Hippocampal formation (tissue), 2 donors: ENCODE measurements at regions not wholly inside any gene's neighbourhood (a gene's known extent, or its start where the extent isn't known, plus 50 kb on each side); places are given as distances from the start of the nearest gene placed in this dataset.
"Not testable (repeated sequence)": the region's sequence is repeated elsewhere in the genome, so short reads cannot be mapped to it uniquely, and the experiment has no call there.

ENCODE experiments used
- DNase-seq, 2 donors: peaks; one replicate each; lab custom pipeline; 2025; lab: John Stamatoyannopoulos, UW

DNA sequence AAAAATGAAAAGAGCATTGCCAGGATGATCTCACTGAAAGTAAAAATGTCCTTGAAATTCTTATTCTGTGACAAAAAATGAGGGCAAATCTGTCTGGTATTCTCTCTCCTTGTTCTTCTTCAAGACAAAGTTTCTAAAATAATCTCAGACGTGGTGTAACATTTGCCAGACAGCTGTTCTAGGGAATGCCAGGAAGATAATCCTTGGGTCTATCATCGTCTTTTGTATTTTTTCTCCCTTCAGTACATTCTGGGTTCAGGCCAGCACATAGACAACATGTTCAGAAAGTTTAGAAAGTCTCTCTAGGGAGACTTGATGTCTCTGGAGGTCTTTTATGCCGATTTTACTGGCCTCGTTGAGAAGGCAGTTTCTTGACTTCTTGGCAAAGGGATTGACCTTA, 121.2 kb upstream of the HES1 start:
- no peak for DNase-seq

DNA sequence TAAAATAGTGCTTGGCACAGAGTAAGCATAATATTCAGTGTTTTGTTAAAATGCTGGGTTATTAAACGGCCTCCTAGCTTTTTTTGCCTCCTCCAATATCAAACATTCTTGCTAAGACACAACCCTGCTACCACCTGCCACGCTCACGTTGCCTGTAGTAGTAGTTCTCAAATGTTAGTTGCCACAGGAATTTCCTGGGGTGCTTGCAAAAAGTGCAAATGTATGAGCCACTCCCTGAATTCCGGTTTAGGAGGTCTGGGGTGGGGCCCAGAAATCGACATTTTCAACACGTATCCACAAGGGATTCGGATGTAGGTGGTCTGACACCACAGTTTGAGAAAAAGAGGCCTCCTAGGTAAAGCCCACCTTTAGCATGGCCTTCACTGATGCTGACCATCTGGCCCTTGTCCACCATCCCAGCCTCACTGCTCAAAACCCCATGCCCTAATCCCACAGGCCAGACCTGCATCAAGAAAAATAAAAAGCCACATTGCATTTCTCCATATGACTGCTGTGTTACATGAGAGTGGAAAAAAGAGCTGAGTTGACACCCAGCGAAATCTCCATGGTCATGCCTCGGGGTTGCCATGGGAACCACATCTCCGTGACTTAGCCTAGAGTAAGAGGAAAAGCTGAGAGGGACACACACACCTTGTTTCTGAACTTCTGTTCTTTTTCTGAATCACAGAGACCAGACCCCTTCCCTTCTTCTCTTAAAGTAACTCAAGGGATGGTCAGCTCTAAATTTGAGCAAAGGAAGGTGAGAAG, 116.4 kb upstream of the HES1 start:
- no peak for DNase-seq

DNA sequence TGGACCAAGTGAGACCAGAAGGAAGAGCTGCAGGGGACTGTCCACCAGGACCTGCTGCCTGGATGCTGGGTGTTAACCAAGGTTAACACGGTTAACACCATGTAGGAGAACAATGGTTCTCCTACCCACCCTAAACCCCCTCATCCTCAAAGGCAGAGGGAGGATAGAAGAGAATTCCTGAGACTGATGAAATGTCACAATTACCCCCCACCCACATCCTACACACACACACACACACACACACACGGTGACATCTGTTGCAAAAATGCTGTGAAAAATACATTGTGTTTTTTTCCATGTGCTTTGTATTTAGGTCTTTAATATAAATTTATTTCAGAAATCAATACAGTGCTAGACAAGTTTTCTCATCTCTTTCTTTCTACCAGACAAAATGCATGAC, 113.9 kb upstream of the HES1 start:
- no peak for DNase-seq

DNA sequence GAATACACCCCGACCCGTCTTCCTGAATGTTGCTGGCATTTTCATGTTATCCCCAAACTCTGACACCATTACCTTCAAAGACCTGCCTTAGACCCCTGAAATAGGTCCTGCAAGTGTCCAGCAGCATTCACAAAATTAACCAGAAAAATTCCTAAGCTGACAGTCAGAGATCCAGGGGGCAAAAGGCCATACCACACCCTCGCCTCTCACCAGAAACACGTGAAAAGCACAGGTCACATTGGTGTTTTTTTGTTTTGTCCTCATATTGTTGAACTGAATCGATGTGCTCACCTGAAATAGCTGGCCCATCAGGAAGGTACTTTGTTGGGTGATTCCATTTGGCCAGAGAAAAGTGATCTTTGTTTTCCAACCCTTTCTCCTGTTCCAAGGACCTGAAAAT, 113.1 kb upstream of the HES1 start:
- DNase-seq = no peak

DNA sequence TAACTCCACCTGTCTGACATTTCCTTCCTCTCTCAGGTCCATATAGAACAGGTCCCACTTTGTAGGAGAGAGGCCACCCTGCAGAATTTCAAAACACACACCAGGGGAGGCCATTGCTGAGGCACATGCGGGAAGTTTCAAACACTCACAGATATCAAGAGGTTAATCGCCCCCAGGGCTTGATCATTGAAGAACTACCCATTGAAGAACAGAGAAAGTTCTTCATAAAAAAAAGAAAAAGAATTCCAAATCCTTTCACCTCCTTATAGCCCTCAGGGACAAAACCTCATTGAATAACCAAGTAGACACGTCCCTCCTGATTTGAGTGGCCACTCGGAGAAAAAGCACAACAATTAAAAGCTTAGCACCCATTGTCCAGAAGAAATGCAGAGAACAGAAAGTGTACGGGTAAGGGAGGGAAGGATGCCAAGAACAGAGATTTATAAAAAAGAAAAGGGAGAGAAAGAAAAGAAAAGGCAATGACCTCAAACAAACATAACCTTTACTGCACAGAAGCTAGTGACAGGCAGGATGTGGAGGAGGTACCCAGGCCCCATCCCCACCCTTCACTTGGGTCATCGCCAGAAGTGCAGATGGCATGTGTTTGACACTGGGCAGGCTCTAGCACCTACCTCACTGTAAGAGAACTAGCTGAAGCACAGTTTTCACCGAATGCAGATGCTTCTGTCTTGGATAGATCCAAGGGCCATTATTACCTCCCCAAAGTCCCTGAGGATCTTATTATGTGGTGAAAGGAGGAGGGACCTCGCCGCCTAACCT, 112.3 kb upstream of the HES1 start:
- no peak for DNase-seq

DNA sequence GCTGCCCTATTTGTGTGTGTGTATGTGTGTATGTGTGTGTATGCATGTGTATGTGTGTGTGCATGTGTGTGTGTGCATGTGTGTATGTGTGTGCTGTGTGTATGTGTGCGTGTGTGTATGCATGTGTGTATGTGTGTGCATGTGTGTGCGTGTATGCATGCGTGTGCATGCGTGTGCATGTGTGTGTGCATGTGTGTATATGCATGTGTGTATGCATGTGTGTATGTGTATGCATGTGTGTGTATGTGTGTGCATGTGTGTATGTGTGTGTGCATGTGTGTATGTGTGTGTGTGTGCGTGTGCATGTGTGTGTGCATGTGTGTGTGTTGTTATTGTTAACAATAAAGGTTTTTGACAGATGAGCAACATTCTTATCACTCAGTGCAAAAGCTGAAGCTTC, 110.8 kb upstream of the HES1 start:
- no peak for DNase-seq

DNA sequence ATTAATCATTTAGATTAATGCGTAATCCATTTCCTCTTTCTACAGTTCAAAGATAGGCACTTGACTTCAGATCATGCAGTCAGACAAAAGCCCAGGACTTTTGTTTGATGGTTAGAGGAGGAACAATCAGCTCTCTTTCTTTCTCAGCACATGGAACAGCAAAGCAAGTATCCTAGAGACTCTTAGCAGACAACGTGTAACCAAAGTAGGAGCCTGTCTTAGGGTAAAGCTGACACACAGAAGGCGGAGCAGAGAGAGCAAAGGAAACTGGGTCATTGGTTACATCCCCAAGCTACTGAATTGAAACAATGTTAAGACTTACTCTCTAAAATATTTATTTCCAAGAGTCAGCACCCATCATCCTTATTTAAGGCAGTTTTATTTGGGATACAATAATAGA, 110.0 kb upstream of the HES1 start:
- DNase-seq = no peak

DNA sequence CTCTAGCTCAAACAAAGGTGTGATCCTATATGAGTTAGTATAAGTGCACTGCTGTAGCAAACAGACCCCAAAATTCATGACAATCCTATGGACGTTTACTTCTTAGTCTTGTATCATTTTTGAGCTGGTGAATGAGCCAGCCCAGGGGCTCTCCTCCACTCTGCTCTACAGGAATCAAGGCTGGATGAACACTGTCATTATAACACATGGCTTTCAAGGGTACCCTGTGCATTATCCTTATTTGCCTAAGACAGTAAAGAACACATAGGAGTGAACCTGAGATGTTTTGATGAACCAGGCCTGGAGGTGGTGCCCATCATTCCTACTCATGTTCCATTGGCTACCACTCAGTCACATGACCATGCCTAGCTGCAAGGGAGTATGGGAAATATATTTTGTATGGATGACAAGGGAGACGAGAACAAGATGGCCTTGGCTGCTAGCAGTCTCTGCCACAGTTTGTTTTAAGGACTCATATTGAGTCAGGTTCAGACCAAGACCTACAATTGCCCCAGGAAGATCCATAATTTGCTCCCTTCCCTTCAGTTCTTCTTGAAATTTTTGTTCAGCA, 107.4 kb upstream of the HES1 start:
- no peak for DNase-seq

DNA sequence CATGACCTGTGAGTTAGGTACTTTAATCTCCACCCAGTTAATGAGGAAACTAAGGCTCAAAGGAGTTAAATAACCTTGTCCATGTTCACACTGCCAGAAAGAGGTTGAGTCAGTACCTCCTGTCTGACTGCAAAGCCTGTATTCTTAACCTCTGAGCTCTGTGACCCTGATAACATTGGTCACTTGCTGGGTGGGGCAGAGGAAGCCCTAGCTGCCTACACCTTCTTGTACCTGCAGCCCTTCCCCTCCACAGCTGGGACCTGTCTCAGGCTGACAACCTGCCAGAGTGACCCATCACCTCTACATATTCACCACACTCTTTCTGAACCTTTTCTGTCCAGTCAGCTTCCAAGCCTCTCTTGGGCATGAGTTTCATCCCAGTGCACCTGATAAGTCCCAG, 106.1 kb upstream of the HES1 start:
- DNase-seq = no peak

DNA sequence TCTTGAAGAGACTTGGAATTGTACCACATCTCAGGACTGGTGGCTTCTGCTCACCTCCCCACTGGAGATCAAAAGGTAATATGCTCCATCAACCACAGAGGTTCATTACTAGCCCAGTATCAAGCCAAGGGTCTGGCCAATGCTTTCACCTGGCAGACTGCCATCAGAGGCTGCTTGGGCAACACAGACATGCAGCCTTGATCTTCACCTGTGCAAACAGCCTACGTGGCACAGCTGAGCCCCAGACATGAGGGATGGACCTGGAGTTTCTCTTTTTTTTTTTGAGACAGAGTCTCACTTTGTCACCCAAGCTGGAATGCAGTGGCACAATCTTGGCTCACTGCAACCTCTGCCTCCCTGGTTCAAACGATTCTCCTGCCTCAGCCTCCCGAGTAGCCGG, 105.6 kb upstream of the HES1 start:
- no peak for DNase-seq

DNA sequence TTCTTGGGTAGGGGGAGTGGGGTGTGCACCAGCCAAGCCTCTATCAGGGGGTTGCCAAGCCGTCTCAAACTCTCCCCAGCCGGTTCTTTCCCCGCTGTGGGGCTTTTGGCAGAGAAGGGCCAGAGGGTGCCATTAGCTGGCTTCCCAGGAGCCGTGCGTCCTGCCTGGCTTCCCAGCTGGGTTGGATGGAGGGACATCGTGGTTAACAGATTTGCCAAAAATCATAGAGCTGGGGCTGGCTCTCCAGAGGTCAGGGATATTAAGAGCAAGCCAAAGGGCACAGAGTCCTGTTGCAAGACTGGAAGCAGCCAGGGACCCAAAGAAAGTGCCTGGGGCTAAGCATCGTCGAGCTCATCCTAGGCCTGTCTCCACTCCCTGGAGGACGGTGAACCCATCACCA, 104.6 kb upstream of the HES1 start:
- DNase-seq = no peak

DNA sequence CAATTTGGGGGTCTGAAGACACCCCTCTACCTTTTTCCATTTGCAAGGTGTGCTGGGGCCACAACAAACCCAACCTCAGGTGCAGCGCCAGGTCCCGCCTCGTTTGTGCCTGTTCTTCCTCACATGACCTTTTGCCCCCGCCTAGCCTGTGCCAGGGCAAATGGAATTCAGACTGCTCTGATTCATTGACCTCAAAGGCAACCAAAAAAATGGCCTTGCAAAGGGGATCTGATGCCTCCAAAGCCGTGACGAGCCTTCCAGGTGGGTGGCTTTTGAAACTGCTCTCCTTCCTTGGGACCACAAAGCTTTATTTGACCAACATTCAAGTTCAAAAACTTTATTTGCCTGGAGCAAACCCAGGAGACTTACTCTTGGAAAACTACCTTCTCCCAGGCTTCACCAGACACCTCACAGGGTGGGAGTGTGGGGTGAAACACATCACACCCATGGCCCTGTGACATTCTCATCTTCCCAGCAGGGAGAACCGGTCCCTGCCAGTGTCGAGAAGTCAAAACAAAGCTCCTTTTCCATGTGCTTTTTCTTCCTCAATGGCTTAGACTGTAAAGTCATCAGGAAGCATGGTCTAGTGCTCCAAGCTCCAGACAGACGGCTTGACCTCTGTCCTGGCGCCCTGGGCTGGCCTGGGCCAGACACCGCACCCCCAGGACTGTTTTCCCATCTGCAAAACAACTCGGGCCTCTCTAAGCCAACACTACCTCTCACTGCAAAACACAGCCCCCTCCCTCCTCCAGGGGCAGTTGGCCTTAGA, 103.9 kb upstream of the HES1 start:
- DNase-seq = no peak

DNA sequence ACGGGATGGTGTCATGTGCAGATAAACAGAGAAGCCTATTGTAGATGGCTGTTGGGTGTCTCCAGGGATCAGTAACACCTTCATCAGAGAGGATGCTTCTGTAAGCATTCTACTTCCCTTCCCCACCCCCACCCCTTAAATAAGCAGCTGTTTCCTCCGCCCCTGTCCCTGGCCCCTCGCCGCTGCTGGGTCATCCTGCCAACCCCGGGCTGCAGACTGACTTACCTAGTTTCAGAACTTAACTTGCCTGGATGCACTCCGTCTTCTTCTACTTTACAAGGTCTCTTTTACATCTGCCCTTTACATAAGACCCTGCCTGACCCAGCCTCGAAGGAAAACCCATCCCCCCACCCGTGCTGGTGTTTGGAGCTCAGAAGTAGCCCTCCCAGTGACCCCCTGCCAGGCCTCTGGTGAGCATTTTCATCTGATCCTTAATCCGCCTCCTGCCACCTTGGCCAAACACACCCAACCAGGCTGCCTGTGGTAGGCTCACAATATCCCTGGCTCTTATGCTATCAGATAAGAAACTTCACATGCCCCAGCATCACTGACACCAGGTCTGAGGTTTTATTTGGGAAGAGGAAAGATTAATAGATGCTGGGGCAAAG, 103.0 kb upstream of the HES1 start:
- DNase-seq = no peak

DNA sequence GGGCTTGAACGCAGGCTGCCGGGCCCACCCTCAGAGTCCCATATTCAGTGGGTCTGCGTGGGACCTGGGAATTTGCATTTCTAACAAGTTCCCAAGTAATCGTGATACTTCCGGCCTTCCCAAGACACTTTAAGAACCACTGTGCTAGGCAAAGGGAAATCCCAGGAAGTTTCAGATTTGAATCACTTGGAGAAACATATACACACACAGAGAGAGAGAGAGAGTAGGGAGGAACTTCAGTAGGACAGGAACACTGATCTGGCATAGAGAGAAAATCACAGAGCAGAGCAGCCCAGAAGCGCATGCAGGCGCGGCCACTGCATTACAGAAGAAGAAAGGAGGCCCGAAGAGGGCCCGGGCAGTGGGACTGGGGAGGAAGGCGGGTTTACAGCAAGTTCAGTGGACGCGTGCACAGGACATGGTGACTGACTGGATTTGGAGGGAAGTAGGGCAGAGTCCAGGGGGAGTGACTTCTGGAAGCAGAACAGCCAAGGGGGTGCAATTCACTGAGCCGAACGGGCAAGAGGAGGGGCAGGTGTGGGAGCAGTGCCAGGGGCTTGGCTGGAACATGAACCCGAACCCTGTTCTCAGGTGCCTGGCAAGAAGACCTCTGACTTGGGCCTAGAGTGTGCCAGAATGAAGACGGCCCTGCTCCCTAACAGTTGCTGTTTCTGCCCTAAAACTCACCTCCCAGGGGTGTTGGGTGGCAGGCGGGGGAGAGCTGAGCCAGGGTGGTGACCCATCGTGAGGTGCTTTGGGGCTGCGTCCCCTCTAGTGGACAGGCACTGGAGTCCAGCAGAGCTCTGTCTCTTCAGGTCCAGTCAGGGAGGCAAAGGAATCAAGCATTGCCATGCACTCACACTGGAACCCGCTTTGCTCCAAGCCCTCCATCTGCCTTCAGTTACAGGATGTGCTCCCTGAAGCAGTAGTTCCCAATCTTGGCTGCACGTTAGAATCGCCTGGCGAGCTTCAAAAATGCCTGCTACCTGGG, 101.3 kb upstream of the HES1 start:
- no peak for DNase-seq

DNA sequence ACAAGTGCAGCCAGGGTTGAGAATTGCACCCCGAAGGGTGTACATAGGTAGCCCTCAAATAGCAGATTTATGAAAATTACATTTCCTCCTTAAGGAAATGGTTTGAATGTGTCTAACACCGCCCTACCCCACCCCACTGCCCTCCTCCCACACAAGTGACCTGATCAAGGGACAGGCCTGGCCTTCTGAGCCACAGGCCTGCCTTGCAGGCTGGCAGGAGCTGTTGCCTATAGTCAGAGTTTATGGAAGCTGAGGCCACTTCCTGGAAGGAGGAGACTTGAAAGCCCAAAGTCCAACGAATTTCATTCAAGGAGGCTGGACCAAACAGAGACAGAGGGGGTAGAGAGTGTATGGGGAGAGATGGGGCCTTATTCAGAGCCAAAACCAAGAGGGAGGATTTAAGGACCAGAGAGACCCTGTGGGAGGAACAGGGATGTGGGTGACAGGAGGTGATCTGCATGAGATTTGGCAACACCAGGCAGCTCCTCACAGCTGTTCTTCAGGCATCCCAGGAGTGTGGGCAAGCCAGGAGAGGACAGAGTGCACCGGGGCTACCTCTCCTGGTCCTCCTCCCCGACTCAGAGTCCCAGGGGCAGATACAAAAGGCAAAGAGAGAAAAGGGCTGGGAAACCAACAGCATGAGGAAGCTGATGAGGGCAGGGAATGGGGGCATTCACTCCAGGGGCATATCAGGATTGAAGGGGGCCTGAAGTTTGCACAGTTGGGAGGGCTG, 100.4 kb upstream of the HES1 start:
- DNase-seq = no peak

DNA sequence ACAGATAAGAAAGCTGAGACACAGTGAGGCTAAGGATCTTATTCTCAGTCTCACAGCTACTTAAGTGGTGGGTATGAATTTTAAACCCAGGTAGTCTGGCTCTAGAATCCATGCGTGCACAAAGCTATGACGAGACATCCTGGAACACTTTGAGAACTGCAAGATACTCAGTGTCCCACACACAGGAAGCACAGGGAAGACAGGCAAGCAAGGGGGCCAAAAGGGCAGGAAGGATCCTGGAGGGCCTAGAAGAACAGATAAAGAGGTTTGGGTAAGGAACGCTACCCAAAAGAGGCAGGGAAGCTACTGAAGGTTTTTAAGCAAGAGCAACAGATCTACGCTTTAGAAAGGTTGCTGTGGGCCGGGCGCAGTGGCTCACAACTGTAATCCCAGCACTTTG, 99.1 kb upstream of the HES1 start:
- no peak for DNase-seq

DNA sequence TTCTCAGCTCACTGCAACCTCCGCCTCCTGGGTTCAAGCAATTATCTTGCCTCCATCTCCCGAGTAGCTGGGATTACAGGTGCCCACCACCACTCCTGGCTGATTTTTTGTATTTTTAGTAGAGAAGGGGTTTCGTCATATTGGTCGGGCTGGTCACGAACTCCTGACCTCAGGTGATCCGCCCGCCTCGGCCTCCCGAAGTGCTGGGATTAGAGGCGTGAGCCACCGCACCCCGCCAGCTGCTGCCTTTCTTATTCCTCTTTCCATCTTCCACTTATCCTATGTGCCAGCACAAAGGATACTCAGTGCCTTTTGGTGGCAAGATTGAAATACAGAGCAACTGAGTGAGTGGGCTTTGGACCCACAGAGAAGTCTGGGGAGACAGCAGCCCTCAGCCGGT, 97.6 kb upstream of the HES1 start:
- DNase-seq = not testable (repeated sequence)

DNA sequence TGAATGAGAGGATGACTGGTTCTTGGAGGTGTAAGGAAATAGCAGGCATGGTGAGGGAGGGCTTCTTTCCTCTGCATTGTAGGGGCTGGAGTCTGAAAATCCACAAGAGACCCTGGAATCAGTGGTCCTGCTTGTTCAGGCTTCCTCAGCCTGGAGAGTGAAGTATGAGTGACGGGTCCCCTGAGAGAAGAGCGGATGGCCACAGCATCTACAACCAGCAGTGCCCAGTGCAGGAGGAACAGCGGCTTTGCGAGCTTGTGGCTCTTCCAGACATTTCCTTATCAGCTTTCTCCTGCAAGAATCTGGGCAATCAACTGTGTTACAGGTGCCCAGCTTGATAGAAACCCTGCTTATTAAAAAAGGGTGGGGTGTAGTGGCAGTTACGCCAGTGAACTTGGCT, 97.0 kb upstream of the HES1 start:
- DNase-seq = no peak

DNA sequence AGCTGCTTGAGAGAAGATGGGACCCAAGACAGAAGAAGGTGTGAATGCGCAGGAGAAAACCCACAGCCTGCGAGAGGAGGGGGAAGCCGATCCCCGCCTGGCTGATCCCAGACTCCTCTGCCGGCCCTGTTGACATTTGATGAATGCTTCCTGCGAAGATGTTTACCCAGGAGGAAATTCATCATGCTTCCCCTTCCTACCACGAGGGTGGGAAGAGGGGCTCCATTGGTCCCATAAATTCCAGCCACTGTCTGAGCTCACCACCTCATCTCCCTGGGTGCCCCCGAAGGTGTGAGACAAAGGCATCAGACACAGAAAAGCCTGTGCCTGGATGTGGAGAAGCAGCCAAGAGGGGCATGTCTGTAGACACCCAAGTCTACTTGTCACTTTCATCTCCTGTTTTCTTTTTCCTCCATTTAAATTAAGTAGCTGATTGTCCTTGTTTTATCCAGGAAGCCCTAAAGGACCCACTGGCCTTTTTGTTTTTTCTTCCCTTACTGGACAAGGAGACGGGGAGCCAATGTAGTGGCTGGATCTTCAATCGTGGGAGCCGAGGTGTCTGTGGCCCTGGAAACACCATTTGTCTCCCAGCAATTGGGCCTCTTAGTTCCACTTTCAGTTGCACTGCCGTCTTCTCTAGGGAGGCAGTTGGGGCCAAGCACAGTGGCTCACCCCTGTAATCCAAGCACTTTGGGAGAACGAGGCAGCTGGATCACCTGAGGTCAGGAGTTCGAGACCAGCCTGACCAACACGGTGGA, 95.3 kb upstream of the HES1 start:
- DNase-seq = no peak
